GM21825 (cell line): ENCODE measurements at regions not wholly inside any gene's neighbourhood (a gene's known extent, or its start where the extent isn't known, plus 50 kb on each side); places are given as distances from the start of the nearest gene placed in this dataset.
"Not testable (repeated sequence)": the region's sequence is repeated elsewhere in the genome, so short reads cannot be mapped to it uniquely, and the experiment has no call there.

Experiments
- ATAC-seq: cut with Tn5 transposase; IDR thresholded peaks from one replicate; pipeline ENCODE4 v1.9.1; 2021; ENCODE audit warnings: mild to moderate bottlenecking, moderate library complexity; ENCODE audit not compliant: unreplicated experiment

DNA sequence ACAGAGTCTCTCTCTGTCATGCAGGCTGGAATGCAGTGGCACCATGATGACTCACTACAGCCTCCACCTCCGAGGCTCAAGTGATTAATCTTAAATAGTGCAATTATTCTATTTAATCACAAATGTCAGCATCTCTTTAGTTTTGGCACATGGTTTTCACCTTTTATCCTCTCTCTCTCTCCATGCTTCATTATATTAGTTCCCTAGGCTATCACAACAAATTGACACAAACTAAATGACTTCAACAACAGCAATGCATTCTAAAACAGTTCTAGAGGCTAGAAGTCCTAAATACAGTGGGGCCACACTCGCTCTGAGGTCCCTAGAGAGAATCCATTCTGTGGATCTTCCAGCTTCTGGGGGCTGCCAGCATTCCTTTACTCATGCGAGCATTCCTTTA is 178.2 kb upstream of the ZNG1F start:
- ATAC-seq: not testable (repeated sequence)

DNA sequence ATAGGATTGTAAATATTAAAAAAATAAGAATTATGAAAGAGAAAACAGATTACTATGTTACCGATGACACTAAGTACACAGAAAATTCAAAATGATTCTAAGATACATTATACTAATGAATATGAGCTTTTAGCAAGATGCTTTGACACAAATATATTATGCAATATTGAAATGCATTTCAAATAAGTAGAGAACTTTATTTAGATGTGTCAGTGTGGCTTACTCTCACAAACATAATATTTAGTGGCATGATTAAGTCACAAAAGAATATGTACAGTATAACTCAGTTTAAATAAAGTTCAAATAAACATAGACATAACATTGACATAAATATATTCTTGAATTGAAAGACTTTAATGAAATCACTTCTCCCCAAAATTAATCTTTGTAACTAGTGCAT is 172.7 kb upstream of the ZNG1F start:
- ATAC-seq: not testable (repeated sequence)

DNA sequence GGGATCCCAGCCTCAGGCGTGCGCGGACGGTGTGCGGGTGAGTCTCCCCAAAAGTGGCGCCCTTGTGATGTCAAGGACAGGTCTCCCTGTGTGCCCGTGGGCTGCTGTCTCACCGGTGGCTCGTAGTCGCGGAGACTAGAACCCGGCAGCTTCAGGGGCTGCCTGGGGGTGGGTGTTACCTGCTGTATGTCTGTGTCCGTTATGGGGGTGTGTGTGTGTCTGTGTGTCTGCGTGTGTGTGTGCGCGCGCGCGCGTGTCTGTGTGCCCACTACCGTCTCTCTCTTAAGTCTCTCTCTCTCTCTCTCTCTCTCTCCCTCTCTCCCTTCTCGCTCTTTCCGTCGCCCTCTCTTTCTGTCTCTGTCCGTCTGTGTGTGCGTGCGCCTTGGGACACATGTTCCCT is 170.0 kb upstream of the ZNG1F start:
- ATAC-seq: not testable (repeated sequence)

DNA sequence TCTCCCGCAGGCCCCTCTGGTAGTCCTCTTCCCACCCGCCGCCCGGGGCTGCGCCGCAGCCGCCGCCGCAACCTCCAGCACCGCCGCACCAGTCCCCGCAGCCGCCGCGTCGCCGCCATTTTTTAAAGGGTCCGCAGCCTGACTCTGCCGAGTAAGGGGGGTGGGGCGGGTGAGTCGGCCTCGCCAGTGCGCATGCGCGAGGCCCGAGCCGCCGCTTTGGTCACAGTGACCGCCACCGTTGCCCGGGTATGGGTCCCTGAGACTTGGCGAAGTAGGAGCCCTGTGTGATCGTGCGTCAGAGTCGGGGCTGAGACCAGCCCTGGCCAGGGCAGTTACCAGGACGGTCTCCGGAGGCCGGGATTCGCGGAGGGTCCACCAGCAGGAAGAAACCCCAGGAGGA is 169.6 kb upstream of the ZNG1F start:
- ATAC-seq: not testable (repeated sequence)

DNA sequence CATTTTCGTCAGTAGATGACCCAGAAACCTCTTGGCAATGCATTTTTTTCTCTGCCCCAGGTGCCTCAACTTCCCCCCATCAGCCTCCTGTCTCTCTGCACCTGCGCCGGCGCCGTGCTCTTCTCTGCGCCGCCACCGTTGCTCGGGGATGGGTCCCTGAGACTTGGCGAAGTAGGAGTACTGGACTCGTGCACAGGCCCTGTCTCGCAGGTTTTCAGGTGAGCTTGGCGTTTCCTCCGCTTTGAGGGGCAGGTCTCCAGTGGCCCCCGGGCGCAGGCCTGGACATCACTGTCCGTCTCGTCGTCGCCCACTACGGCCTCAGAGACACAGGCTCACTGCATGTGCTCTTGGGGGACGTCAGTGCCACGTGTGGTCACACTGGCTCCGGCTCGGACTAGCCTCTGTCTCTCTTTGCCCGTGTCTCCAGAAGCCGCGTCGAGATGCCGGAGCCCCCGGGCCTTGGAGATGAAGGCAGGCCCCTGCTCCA is 168.8 kb upstream of the ZNG1F start:
- not testable (repeated sequence) for ATAC-seq

DNA sequence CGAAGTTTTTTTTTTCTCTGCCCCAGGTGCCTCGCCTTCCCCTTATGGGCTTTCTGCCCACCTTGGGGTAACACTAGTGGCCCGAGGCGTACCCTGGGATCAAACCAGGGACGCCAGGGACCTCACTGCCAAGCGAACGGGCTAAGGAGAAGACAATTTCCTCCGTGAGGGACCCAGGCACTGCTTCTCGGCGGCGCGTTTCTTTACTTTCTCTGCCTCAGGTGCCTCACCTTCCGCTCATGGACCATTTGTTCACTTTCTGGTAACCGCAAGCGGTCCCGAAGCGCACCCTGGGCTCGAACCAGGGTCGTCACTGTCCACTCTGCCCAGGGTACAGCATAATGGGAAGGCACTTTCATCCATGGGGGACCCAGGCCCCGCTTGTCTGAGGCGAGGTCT is 168.2 kb upstream of the ZNG1F start:
- not testable (repeated sequence) for ATAC-seq

DNA sequence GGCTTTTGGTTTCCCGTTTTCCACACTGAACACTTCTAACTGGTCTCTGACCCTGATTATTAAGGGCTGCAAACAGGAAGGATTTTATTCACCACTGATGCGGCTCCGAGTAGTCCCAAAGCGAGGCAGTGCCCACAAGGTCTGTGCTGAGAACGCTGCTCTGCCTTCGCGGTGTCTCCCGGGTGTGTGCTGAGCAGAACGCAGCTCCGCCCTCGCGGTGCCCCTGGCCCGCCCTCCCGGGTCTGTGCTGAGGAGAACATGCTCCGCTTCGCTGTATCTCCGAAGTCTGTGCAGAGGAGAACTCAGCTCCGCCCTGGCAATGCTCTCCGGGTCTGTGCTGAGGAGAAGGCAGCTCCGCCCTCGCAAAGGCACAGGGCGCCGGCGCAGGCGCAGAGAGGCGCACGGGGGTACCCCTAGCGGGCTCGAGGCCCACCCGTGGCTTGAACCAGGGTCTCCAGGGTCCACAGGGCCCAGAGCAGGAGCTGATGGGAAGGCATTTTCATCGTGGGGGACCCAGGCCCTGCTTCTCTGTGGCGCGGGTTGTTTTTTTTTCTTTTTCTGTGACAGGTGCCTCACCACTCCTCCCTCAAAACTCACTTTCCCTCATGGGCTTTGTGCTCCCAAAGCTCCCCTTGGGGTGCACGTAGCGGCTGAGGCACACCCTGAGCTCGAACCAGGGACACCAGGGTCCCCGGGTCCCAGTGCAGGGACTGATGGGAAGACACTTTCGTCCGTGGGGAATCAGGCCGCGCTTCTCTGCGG is 167.7 kb upstream of the ZNG1F start:
- not testable (repeated sequence) for ATAC-seq

DNA sequence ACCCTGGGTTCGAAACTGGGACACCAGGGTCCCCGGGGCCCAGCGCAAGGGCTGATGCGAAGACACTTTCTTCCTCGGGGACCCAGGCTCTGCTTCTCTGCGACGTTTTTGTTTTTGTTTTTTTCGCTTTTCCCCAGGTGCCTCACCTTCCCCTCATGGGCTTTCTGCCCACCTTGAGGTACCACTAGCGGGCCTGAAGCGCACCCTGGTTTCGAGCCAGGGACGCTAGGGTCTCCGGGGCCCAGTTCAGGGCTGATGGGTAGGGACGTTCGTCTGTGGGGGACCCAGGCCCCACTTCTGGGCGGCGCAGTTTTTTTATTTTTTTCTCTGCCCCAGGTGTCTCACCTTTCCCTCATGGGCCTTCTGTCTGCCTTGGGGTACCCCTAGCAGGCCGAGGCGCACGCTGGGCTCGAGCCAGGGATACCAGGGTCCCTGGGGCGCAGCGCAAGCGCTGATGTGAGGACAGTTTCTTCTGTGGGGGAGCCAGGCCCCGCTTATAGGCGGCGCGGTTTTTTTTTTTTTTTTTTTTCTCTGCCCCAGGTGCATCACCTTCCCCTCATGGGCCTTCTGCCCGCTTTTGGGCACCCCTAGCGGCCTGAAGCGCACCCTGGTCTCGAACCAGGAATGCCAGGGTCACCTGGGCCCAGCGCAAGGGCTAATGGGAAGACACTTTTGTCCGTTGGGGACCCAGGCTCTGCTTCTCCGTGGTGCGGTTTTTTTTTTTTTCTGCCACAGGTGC is 166.8 kb upstream of the ZNG1F start:
- not testable (repeated sequence) for ATAC-seq

DNA sequence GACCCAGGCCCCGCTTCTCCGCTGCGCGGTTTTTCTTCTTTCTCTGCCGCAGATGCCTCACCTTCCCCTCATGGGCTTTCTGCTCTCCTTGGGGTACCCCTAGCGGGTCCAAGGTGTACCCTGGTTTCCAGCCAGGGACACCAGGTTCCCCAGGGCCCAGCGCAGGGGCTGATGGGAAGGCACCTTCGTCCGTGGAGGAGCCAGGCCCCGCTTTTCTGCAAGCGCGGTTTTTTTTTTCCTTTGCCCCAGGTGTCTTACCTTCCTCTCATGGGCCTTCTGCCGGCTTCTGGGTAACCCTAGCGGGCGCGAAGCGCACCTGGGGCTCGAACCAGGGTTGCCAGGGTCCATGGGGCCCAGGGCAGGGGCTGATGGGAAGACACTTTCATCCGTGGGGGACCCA is 165.9 kb upstream of the ZNG1F start:
- ATAC-seq: not testable (repeated sequence)

DNA sequence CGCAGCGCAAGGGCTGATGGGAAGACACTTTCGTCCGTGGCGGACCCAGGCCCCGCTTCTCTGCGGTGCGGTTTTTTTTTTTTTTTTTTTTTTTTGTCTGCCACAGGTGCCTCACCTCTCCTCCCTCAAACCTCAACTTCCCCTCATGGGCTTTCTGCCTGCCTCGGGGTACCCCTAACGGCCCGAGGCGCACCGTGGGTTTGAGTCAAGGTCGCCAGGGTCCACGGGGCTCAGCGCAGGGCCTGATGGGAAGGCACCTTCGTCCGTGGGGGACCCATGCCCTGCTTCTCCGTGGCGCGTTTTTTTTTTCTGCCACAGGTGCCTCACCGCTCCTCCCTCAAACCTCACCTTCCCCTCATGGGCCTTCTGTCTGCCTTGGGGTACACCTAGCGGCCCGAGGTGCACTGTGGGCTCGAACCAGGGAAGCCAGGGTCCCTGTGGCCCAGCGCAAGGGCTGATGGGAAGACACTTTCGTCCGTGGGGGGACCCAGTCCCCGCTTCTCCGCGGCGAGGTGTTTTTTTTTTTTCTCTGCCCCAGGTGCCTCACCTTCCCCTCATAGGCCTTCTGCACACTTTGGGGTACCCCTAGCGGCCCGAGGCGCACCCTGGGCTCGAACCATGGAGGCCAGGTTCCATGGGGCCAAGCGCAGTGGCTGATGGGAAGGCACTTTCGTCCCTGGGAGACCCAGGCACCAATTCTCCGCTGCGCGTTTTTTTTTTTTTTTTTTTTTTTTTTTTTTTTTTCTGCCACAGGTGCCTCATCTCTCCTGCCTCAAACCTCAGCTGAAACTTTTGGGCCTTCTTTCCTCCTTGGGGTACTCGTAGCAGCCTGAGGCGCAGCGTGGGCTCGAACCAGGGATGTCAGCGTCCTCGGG is 165.2 kb upstream of the ZNG1F start:
- ATAC-seq: not testable (repeated sequence)

DNA sequence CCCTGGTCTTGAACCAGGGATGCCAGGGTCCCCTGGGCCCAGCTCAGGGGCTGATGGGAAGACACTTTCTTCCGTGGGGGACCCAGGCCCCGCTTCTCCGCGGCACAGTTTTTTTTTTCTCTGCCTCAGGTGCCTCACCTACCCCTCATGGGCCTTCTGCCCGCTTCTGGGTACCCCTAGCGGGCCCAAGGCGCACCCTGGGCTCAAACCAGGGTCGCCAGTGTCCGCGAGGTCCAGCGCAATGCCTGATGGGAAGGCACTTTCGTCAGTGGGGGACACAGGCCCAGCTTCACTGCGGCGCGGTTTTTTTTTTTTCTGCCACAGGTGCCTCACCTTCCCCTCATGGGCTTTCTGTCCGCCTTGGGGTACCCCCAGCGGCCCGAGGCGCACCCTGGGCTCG is 163.9 kb upstream of the ZNG1F start:
- not testable (repeated sequence) for ATAC-seq

DNA sequence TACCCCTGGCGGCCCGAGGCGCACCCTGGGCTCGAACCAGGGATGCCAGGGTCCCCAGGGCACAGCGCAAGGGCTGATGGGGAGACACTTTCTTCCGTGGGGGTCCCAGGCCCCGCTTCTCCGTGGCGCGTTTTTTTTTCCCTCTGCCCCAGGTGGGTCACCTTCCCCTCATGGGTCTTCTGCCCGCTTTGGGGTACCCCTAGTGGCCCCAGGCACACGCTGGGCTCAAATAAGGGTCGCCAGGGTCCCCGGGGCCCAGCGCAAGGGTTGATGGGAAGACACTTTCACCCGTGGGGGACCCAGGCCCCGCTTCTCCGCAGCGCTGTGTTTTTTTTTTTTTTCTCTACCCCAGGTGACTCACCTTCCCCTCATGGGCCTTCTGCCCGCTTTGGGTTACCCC is 163.3 kb upstream of the ZNG1F start:
- not testable (repeated sequence) for ATAC-seq

DNA sequence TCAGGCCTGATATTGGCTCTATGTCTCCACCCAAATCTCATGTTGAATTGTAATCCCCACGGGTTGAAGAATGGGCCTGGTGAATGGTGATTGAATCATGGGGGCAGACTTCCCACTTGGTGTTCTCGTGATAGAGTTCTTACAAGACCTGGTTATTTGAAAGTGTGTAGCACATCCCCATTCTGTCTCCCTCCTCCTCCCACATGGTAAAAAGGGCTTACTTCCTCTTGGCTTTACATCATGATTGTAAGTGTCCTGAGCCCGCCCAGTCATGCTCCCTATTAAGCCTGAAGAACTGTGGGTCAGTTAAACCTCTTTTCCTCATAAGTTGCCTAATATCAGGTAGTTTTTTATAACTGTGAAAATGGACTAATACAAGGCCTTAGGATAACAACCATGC is 158.8 kb upstream of the ZNG1F start:
- ATAC-seq: not testable (repeated sequence)

DNA sequence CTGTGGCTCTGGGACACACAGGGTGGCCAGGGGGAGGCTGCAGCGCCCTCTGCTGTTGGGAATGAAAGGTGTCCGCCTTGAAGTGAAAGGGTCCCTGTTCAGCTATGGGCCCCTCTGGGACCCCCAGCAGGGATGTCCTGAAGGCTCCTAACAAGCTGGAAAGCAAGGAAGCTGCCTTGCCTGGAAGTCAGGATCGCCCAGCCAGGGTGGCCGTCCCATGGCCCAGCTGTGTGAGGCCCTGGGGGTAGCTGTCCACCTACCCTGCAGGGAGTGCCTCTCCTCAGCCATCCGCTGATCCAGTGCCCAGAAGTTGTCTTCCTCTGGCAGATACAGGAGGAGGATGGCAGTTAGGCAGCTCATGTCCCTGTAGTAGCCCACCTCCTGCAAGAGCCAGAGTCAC is 143.4 kb upstream of the ZNG1F start:
- ATAC-seq: not testable (repeated sequence)

DNA sequence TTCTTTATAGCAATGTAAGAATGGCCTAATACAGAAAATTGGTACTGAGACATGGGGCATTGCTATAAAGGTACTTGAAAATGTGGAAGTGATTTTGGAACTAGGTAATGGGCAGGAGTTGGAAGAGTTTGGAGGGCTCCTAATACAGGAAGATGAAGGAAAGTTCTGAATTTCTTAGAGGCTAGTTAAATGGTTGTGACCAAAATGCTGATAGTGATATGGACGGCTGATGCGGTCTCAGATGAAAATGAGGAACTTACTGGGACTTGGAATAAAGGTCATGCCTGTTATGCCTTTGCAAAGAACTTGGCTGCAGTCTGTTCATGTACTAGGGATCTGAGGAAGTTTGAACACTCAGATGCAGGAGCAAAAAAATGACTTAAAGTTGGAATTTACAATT is 132.2 kb upstream of the ZNG1F start:
- ATAC-seq: not testable (repeated sequence)

DNA sequence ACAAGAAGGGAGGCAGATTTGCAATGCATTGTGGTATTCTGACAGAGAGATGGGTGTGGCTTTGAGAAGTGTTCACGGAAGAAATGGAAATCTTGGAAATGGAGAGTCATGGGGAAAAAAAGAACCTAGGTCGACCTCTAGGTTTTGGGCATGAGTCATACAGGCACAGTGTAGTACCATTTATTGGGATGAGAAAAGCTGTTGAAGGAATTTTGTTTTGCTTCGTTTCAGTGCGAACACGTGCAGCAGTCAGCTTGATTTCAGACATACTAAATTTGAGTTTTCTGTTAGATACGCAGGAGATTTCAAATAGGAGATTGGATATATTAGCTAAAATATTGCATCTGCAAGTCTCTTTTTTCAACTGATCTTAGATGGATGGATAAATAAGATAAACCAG is 119.8 kb upstream of the ZNG1F start:
- not testable (repeated sequence) for ATAC-seq

DNA sequence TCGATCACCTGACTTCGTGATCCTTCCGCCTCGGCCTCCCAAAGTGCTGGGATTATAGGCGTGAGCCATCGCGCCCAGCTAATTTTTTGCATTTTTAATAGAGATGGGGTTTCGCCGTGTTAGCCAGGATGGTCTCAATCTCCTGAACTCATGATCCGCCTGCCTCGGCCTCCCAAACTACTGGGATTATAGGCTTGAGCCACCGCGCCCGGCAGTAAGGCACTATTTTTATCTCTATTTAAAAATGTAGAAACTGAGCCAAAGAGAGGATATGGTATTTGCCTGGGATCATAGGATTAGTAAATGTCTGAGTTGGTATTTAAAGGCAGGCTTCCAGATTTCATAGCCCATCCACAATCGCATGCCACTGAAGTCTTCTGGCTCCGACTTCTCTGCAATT is 96.6 kb upstream of the ZNG1F start:
- ATAC-seq: not testable (repeated sequence)

DNA sequence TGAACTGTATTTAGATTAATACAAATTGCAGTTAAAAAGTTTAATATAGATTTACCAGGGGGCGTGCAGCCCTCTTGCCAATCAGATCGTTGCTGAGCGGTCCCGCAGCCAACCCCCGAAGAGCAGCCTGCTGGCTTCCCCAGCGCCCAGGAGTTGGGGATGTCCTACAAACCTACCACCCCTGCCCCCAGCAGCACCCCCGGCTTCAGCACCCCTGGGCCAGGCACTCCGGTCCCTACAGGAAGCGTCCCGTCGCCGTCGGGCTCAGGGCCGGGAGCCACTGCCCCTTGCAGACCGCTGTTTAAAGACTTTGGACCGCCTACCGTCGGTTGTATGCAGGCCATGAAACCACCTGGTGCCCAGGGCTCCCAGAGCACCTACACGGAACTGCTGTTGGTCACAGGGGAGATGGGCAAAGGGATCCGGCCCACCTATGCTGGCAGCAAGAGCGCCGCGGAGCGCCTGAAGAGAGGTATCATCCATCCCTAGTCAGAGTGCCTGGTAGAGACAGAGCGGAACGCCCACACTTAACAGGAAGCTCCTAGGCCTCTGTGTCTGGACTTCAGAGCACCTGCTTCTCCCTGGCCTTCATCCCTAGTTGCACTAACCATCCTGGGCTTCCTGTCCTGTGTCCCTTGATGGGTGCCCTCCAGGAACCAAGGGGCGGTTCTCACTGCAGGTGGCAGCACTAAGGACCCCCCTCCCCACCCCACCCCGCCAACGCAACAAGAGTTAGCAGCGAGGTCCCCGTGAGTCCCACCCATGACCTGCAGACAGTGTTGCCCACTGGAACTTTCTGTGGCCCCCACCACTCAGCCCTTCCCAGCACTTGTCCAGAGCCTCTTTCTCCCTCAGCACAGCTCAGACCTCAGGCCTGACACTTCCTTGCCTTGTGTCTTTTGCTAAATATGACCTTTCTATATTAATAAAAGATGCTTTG is 91.5 kb upstream of the ZNG1F start:
- not testable (repeated sequence) for ATAC-seq

DNA sequence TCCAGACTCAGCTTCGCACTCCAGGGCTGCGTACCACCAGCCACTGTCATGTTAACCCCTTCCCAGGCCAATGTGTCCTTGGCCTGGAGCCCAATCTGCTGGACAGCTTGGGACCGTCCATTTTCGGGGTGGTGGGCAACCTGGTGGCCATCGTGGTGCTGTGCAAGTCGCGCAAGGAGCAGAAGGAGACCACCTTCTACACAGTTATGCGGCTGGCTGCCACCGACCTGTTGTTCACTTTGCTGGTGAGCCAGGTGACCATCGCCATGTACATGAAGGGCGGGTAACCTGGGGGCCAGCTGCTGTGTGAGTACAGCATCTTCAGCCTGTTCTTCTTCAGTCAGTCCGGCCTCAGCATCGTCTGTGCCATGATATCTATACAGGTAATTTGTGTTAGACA is 90.3 kb upstream of the ZNG1F start:
- not testable (repeated sequence) for ATAC-seq

DNA sequence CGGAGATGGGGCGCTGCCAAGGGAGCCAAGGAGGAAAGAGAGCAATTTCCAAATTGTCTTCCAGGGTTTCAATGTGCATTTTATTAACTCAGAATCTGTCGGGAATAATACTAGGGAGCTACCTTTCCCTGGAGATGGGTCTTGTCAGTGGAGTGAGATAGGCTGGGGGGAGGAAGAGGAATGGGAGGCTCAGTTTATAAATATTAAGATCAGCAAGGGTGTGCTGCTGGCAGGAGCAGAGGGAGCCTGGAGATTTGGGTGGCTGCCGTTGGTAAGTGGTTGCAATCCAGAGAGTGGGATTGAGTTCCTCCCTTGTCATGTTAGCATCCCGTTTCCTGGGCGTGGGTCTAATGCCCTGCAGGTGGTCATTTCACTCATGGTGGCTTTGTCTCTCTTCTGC is 89.9 kb upstream of the ZNG1F start:
- not testable (repeated sequence) for ATAC-seq
